ENCODE measurements at regions not wholly inside any gene's neighbourhood (a gene's known extent, or its start where the extent isn't known, plus 50 kb on each side); places are given as distances from the start of the nearest gene placed in this dataset.

DNA sequence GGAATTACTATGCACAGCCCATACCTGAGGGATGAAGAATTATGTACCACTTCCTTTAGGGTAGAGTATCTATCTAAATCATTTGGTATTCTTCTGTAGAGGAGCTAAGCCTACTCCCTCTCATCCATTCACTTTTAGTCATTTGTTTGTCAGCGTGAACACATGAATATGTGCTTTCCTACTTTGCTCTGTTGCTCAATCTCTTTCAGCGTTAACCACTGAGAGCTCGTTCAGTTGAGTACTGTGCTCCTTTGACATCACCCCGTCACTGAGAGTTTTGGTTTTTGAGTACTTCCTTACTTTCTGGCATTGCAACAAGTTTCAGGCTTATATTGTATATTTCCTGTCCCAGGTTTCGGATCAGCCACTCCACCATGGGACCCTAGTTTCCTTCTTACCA is 700.6 kb downstream of the NLGN4X start:
- DNase-seq (ENCODE audit: low spot score) = no peak

DNA sequence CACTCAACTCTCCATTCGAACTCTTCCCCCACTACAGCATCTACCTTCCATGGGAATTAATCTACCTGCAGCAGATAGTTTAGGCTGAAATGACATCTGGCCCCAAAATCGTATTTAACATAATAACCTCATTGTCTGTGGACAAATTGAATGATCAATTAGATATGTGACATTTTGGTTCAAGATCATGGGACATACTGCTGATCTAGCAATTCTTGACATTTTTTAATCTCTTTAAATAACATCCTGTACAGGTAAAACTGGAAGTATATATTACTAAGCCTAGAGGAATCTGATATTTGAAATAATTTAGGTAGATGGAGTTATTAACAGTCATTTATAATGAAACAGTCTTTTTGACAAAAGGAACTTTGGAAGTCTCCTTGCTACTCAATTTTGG is 702.5 kb downstream of the NLGN4X start:
- DNase-seq (ENCODE audit: low spot score) = no peak

DNA sequence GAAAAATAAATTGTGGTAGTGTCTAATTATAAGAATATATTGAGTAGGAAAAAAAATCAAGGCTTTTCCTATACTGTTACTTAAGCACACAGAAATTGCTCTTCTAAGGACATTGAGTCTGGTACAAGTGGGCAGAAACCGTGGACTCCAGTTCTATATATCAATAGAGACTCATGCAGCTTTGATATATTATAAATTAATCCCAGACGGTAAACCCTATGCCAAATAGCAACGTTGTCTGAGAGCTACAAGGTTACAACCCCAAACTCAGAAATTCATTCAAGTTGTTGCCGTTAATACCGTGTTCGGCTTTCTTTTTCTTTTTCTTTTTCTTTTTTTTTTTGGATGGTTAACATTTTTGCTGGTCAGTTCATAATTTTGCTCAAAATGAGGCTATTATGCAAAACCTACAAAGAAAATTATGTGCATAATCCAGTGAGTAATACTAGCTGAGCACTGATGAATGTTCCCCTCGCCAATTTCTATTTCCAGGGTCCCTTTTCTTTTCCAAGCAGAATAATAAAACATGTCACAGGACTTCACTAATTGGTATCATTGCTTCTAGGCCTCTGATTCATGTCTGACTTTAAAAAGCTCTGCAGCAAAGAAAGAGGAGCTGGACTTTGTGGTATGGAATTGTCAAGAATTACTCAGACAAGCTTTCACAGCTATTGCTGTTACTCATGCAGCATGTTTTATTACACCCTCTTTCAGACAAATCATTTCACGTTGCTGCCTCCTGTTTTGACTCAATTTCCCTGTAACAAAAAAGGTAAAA is 737.7 kb downstream of the NLGN4X start:
- no peak for DNase-seq (ENCODE audit: low spot score)

DNA sequence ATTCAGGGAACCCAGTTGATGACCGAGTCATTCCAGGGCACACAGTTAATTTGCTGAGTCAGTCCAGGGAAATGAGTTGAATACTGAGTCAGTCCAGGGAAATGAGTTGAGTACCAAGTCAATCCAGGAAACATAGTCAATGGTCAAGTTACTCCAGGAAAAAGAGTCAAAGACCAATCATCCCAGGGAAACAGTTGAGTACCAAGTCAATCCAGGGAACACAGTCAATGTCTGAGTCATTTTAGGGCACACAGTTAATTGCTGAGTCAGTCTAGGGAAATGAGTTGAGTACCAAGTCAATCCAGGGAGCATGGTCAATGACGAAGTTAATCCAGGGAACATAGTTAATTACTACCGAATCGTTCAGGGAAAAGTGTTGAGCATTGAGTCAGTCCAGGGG is 754.4 kb downstream of the NLGN4X start:
- no peak for DNase-seq (ENCODE audit: low spot score)

DNA sequence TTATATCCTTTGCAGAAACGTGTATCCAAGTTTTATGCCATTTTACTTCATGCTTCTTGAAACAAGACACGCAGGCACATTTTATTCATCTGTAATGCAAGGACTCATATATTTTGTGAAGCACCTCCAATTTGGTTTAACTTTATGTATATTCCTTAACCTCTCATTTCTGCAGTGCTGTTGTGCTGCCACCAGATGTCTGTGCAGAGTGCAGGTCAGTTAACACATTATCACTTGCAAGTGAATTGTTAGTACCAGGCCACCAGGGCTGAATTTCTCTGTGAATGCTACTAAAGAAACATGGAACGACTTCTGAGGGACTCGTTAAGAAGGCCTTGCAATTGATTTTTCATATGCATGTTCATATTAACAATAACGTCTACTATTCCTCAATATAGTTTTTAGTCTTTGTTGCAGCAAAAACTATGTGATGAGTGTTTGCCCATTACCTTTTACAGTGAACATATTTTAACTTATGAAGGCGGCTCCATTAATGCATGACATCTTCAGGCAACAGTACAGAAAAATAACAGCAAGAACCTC is 770.3 kb downstream of the NLGN4X start:
- no peak for DNase-seq (ENCODE audit: low spot score)

DNA sequence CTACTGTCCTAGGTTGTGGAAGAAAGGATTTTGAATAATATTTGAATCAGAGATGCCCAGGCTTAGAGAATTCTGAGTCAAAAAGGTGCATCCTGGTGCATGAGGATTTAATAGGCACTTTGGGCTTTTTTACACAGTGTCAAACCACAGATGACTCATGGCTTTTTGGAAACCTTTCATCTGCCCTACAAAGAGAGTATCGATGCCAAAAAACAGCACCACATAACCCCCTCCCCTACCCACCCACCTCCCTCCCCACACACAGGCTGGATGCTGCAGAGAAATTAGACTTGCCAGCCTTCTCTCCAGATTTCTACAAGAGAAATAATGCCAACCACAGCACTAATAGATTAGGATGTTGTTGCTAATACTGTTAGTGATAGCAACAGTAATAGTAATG is 779.3 kb downstream of the NLGN4X start:
- no peak for DNase-seq (ENCODE audit: low spot score)

DNA sequence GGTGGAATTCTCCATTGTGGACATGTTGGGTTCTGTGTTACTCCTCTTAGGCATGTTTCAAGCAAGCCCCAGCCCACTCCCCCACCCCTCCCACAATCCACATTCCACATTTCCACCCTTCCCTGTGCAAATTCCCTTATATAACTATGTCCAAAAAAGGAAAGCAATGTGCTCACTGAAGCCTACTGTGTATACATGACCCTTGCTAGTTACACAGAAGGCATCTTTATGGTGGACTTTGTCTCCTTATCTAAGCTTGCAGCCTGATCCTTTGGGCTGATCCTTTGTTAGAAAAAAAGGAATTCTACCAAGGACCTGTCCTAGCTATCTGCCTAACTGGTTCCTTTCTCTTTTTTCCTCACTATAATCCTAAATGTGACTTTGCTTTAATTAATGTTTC is 796.8 kb downstream of the NLGN4X start:
- DNase-seq (ENCODE audit: low spot score) = no peak

DNA sequence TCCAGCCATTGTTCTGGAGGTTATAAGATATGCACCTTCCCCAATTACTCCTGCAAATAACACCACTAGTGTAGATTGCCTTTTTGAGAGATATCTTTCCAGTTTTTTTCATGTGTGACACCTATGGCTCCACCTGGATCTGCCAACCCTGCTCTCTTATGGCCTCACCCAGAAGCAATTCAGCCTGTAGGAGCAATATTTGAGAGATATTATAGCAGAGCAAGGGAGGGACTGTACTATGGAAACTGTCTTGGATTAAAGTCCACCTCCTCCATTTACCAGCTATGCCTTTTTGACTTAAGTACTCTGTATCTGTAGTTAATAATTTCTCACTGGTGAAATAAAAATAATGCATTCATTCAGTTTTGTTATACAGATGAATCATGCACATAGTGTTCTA is 803.5 kb downstream of the NLGN4X start:
- no peak for DNase-seq (ENCODE audit: low spot score)

DNA sequence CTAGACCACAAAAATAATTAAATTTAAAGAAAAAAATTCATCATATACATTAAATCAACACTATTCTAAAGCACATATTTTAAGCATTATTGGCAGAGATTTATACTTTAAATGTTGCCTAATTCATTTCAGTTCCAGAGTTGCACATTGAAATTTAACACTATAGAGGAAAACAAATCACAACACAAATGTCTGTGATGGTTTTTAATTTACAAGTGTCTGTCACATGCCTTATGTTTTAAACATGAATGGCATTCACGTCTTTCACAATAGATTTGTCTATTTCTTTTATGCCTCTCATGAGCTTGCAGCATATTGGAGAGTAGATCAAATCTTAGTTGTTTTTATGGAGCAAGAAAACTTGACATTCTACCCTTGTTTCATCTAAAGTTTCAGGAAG is 811.3 kb downstream of the NLGN4X start:
- no peak for DNase-seq (ENCODE audit: low spot score)

DNA sequence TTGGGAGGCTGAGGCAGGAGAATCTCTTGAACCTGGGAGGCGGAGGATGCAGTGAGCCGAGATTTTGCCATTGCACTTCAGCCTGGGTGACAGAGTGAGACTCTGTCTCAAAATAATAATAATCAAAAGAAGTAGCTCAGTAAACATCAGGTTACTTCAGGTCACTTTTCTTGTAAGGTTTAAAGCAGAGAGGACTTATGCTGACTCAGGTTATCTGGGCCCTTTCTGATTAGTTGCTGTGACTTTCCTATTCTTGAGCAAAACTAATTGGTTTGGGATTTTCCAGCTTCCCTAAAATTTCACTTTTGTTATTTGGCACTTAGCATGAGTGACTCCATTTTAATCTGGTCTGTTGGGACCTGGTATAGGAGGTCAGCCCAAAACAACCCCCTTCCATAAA is 812.9 kb downstream of the NLGN4X start:
- DNase-seq (ENCODE audit: low spot score) = no peak

DNA sequence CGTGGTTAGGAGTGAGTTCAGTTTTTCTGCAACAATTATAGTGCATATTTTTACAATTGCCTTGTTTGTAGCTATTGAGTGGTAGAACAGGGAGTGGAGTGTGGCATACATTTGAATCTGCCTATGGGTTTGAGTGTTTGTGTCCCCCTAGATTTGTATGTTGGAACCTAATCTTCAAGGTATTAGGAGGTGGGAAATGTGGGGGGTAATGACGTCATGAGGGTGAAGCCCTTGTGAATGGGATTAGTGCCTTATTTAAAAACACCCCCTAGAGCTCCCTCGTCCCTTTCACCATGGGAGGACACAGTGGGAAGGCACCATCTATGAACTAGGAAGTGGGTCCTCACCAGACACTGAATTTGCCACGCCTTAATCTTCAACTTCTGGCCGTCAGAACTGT is 819.6 kb downstream of the NLGN4X start:
- no peak for DNase-seq (ENCODE audit: low spot score)

DNA sequence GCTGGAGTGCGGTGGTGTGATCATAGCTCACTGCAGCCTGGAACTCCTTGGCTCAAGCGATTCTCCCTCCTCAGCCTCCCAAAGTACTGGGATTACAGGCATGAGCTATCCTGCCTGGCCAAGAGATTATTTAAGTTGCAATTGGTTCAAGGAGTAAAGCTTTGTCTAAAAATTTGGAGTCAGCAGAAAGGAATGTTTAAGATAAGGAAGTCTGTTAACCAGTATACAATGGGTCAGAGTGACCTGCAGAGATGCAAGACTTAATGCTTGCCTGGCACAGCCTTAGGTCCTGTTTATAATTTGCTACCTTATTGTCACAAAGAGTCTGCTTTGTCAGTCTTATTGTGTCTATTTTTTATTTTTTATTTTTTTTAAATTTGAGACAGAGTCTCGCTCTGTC is 826.2 kb downstream of the NLGN4X start:
- no peak for DNase-seq (ENCODE audit: low spot score)

DNA sequence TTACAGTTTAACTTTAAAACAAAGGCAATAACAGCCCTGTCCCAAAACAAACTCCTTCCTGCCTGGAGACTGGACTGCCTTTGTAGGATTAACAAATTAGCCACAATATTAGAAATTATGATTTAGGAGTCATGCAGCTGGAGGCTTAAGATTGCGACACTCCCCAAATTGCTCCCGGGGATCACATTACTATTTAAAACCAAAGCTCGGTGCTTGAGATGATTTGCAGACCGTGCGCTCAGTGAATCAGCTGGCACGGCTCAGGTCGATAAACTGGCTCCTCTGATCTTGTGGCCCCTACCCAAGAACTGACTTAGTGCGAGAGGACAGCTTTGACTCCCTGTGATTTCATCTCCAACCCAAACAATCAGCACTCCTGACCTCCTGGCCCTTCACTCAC is 829.3 kb downstream of the NLGN4X start:
- no peak for DNase-seq (ENCODE audit: low spot score)

DNA sequence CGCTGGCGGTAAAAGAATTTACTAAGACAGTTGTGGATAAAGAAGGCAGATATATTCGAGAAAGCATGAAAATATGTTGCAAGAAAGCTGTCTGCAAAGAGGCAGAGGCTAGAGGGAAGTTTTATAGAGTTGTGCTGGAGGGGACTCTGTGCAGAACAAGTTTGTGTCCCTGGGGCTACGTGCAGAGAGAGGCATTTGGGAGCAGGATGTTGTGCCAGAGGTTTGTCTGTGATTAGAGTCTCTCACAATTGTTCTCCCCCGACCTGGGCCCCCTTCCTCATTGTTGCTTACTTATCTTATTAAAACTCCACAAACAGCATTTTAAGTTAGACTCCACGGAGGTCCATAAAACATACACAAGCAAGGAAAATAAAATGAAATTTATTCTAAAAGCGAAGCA is 831.3 kb downstream of the NLGN4X start:
- DNase-seq (ENCODE audit: low spot score) = no peak

DNA sequence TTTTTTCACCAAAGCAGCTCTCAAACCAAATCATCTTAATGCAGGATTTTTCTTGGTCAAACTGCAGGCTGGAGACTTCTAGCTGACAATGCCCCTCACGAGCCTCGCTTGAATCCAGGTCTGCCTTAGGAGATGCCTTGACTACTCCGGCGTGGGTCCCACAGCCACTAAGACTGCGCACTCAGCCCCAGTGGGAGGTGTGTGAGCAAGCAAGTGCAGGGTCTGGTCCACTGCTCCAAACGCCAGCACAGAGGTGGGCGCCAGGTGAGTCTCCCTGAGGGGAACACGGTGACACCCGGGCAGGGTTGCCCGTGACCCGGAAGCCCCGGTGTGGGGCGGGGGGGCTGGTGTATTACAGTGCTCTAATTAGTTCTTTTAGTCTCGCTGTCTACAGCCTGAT is 838.3 kb downstream of the NLGN4X start:
- DNase-seq (ENCODE audit: low spot score) = no peak

DNA sequence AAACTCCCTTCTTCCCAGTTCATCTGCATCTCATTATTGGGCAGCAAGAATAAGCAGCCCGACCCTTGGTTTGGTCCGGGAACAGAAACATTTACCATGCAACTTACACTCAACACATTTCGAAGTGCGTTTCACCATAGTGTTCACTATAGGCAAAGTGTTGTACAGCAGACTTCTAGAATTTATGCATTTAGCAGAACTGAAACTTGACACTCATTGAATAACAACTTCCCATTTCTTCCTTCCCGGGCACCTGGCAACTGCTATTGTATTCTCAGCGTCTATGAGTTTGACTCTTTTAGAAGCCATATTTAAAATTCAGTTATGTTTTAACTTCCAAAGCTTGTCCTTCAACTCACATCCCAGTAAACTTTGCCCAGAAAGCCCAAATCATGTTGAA is 840.6 kb downstream of the NLGN4X start:
- no peak for DNase-seq (ENCODE audit: low spot score)

DNA sequence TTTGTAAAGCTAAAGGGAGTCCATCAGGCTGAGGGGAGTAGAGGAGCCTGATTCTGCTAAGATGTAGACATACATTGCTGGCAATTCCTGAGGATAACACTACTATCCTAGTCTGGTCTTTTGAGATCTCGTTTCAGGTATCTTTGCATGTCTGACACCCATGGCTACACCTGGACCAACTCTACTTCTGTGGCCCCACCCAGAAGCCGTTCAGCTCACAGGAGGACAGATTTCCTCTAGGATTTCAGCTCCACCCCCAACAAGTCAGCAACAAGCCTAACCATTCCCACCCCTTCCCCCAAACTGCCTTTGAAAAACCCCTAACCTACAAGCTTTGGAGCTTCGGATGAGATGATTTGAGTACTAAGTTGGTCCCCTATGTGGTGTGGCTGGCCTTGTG is 848.2 kb downstream of the NLGN4X start:
- no peak for DNase-seq (ENCODE audit: low spot score)

DNA sequence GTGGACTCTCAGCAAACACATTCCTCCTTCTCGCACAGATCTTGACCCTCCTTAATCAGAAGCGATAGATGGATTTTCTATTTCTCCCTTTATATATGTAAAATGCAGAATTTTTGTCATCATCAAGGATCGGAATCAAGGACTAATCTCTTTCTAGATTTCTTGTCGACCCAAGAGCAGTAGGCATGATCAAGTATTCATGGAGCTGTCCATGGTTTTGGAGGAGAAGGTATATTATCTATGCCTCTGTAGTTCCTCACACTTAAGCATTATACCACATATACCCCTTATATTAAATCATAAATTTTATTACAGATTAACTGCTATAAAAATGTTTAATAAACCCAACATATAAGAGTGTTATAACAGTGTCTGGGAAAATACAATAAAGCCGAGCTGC is 886.8 kb downstream of the NLGN4X start:
- DNase-seq (ENCODE audit: low spot score) = no peak

DNA sequence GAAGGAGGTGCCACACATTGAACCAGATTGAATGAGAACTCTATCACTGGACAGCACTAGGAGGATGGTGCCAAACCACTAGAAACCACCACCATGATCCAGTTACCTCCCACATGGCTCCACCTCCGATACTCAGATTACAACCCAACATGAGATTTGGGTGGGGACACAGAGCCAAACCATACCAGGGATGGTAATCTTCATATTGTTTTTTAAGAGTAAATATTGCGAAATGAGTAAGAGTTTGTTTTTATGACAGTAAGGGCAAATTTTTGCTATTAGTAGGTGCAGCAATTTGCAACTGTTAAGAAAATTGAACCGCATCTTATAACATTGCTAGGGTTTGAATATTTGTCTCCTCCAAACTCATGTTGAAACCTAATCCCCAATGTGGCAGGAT is 891.5 kb downstream of the NLGN4X start:
- no peak for DNase-seq (ENCODE audit: low spot score)

DNA sequence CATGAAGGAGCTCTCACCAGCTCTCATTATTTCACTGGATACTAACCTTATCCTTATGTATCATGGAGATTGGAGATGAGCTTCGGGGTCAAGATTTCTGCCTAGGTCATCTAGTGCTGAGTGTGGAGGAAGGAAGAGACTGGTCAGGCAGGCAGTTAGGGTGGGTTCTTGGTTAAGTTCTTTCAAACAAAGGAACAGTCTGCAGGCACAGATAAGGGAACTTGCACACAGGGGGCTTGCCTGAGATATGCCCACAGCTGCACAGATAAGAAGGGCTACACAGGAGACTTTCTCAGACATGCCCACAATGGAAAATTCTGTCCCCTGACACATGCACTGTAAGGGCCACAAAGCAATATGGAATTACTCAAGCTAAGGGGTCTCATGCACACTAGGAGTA is 904.1 kb downstream of the NLGN4X start:
- DNase-seq (ENCODE audit: low spot score) = no peak

DNA sequence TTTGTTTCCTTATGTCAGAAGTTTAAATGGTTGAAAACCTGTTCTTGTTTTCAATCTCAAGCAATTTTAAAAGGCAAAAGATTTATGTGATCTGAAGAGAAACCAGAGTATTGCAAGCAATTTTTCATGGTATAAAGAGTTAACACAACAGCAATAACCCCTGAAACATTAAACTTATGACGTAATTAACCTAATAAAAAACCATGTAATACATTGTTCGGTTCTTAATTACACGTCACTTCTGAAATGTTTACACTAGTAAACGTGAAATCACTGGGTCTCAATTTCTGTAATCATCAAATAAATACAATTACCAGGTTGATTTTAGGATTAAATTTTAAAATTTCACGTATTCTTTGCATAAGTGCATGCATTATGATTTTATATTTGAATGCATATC is 914.5 kb downstream of the NLGN4X start:
- no peak for DNase-seq (ENCODE audit: low spot score)

DNA sequence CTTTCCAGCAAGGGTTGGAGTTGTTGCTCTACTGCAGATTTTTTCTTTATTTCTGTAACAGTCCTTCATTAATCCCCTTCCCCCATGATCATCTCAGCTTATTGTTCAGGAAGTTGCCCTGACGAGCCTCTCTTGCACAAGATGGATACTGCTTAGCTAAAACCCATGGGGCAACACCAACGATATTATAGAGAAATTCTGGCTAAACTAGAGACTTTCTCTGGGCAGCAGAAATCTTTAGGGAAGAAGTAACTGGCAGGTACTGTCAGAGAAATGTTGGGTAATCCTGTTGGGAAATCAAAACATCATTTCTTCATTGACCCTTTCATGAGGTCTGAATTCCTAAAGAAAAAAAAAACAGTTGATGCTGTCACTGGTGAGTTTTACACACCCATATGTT is 921.3 kb downstream of the NLGN4X start:
- no peak for DNase-seq (ENCODE audit: low spot score)

DNA sequence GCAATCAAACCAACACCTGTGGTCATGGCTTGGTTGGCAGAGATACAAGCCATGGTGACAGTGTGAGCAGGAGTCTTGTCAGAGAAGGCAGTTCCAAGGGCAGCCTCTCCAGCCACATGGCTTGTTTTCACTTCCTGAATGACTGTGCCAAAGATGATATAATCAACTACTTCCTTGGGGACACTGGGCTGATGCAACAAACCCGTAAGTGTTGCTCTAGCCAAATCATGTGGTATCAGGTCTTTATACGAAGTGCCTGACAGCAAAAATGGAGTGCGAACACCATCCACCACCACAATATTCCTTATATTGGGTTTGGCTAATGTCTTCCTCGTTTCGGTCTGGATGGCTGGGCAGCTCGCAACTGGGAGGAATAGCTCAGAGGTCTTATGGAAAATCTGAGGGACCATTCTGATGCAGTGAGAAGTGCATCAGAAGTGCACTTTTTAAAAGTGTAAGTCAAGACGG is 922.0 kb downstream of the NLGN4X start:
- no peak for DNase-seq (ENCODE audit: low spot score)

DNA sequence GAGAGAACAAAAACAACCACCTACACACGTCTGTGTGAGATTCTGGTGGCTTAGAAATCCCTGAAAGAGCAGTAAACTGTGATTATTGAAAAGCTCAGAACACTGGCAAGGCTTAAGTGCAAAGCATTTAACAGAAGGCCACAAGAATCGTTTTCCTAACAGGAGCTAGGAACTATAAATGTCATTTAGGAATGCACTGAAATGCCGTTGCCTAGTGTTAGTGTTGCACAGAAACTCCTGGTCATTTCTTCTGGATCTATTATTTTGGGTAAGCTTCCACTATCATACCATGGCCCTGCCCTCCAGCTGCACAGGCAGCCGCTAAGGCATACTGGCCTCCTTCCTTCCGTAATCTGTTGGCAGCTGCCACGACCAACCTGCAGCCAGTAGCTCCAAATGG is 923.2 kb downstream of the NLGN4X start:
- DNase-seq (ENCODE audit: low spot score) = no peak
